Osteocyte (in vitro differentiated cells): ENCODE measurements at regions not wholly inside any gene's neighbourhood (a gene's known extent, or its start where the extent isn't known, plus 50 kb on each side); places are given as distances from the start of the nearest gene placed in this dataset.
A peak's percentile ranks its signal among the peaks of the same experiment; 100 is the strongest.

Source experiments
- DNase-seq: peaks from one replicate; pipeline ENCODE4 v3.0.0; 2021; ENCODE audit warnings: mixed read lengths; ENCODE audit not compliant: unreplicated experiment; ENCODE audit errors: extremely low spot score
- H3K27ac Mint-ChIP-seq: one replicate; pipeline ENCODE4 v1.8.0; 2021; ENCODE audit warnings: mild to moderate bottlenecking, mixed read lengths; ENCODE audit not compliant: unreplicated experiment
- H3K27me3 Mint-ChIP-seq: one replicate; pipeline ENCODE4 v1.8.0; 2021; ENCODE audit warnings: mixed read lengths; ENCODE audit not compliant: unreplicated experiment
- H3K36me3 Mint-ChIP-seq: one replicate; pipeline ENCODE4 v1.8.0; 2021; ENCODE audit warnings: mixed read lengths; ENCODE audit not compliant: unreplicated experiment
- H3K4me1 Mint-ChIP-seq: one replicate; pipeline ENCODE4 v1.8.0; 2021; ENCODE audit warnings: mixed read lengths; ENCODE audit not compliant: unreplicated experiment
- H3K4me3 Mint-ChIP-seq: one replicate; pipeline ENCODE4 v1.8.0; 2021; ENCODE audit warnings: mild to moderate bottlenecking, moderate library complexity, mixed read lengths; ENCODE audit not compliant: unreplicated experiment
- H3K9me3 Mint-ChIP-seq: one replicate; pipeline ENCODE4 v1.8.0; 2021; ENCODE audit warnings: mixed read lengths; ENCODE audit not compliant: unreplicated experiment
- CTCF ChIP-seq: fragments of 200-600 bp; sonication (generic); IDR thresholded peaks from 2 replicates; pipeline ENCODE4 v1.5.0; 2021; ENCODE audit warnings: antibody characterized with exemption, mild to moderate bottlenecking, moderate library complexity

- peaks cover 10% of the 10 kb centered on the region for H3K27me3 Mint-ChIP-seq
Observed at GRCh38 chr18:57931038-57931437, 113.0 kb upstream of the NEDD4L start.

GRCh38 chr18:57930476-57930875, 113.5 kb upstream of the NEDD4L start:
- no peak overlapping the region for H3K4me3 Mint-ChIP-seq
- no peak overlapping the region for H3K27ac Mint-ChIP-seq
- TF ChIP-seq CTCF, result no peak
- no peaks in the 10 kb centered on the region for H3K36me3 Mint-ChIP-seq
- peaks cover 6% of the 10 kb centered on the region for H3K27me3 Mint-ChIP-seq
- H3K9me3 Mint-ChIP-seq, result no peaks in the 10 kb centered on the region
- peak; percentile 36 for DNase-seq
- peaks cover 11% of the 10 kb centered on the region for H3K4me1 Mint-ChIP-seq

More at GRCh38 chr18:57931038-57931437, 113.0 kb upstream of the NEDD4L start:
- H3K4me3 Mint-ChIP-seq, result no peak overlapping the region
- no peak for TF ChIP-seq CTCF
- H3K9me3 Mint-ChIP-seq, result no peaks in the 10 kb centered on the region
- peaks cover 6% of the 10 kb centered on the region for H3K4me1 Mint-ChIP-seq
- H3K27ac Mint-ChIP-seq, result no peak overlapping the region
- no peak for DNase-seq
- no peaks in the 10 kb centered on the region for H3K36me3 Mint-ChIP-seq

- H3K36me3 Mint-ChIP-seq, result no peaks in the 10 kb centered on the region
- H3K27me3 Mint-ChIP-seq, result peaks cover 2% of the 10 kb centered on the region
- H3K27ac Mint-ChIP-seq, result no peak overlapping the region
- peak; percentile 8 for DNase-seq
- H3K9me3 Mint-ChIP-seq, result no peaks in the 10 kb centered on the region
- H3K4me1 Mint-ChIP-seq, result peaks cover 15% of the 10 kb centered on the region
- no peak for TF ChIP-seq CTCF
- H3K4me3 Mint-ChIP-seq, result no peak overlapping the region
Observed at GRCh38 chr18:57929922-57930321, 114.1 kb upstream of the NEDD4L start.

GRCh38 chr18:57928466-57928865, 115.6 kb upstream of the NEDD4L start:
- TF ChIP-seq CTCF, result no peak
- Mint-ChIP-seq H3K9me3 (no peaks in the 10 kb centered on the region), H3K36me3 (no peaks in the 10 kb centered on the region), H3K4me3 (no peak overlapping the region), H3K27me3 (no peaks in the 10 kb centered on the region), H3K4me1 (peaks cover 18% of the 10 kb centered on the region), H3K27ac (no peak overlapping the region)
- DNase-seq, result peak; percentile 40

GRCh38 chr18:57927511-57927910, 116.5 kb upstream of the NEDD4L start:
- Mint-ChIP-seq H3K27ac (no peak overlapping the region), H3K4me1 (peaks cover 18% of the 10 kb centered on the region), H3K36me3 (no peaks in the 10 kb centered on the region), H3K27me3 (no peaks in the 10 kb centered on the region), H3K9me3 (no peaks in the 10 kb centered on the region), H3K4me3 (no peak overlapping the region)
- TF ChIP-seq CTCF, result no peak
- DNase-seq, result peak; percentile 23
